Kidney glomerular epithelial cell (primary cell): ENCODE measurements at regions not wholly inside any gene's neighbourhood (a gene's known extent, or its start where the extent isn't known, plus 50 kb on each side); places are given as distances from the start of the nearest gene placed in this dataset.
"Not testable (repeated sequence)": the region's sequence is repeated elsewhere in the genome, so short reads cannot be mapped to it uniquely, and the experiment has no call there.

ENCODE experiments used
- DNase-seq: peaks from one replicate; lab custom pipeline; 2025; lab: John Stamatoyannopoulos, UW

DNA sequence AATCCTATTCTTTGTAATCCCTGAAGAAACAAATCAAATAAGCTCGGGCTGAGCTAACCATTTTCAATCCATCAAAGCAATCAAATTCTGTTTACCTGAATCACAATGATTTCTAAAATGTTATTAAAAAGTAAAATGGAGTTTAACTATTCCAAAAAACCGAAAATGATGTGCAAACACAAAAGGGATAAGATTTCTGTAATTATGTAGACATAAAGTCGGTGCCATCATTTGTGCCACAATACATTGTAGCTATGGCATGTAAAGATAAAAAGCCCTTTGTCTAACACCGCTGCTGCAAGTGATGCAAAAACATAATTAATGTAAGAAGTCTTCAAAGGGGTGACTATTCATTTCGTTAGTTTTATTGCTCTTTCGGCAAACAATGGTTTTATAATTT, 125.1 kb upstream of the FAM204A start:
- DNase-seq = no peak

DNA sequence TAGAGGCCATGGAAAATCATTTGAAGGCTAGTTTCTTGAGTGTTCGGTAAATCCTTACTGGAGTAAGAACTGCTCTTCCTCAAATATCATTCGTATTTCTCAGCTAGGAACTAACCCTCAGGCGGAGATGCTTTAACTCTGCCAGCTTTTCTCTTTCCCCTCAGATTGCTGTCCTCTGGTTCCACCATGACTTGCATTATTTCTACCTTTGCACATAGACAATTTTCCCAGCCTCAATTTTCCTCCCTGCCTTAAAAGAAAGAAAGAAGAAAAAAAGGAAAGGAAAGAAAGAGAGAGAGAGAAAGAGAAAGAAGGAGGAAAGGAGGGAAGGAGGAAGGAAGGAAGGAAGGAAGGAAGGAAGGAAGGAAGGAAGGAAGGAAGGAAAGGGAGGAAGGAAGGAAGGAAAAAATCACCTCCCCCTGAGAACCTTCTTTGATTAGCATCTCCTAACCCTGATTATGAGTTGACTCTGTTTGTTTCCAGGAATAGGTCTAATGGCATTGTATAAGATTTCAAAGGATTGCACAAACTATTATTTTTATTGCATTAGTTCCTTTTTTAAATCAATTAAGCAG, 123.3 kb upstream of the FAM204A start:
- DNase-seq = no peak

GRCh38 chr10:118463740-118464139, 121.6 kb upstream of the FAM204A start:
- no peak for DNase-seq

DNA sequence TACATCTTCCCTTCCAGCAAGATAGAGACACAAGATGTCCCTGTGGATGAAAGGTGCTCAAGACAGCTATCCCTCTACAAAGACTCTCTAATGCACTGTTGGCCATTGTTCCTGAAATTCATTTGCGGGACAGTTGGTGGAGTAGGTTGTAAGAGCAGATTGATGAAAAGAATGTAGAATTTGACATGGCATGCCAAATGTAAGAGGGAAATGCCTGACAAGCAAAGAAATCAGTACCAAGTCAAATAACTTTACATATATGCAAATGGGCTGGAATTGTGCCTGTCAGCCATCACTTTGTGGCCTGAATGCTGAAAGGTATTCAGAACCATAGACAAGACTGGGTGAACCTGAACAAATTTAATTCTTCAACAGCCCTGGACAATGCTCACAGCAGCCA, 120.3 kb upstream of the FAM204A start:
- no peak for DNase-seq

- peak; percentile 51 for DNase-seq
These were observed 117.6 kb upstream of the FAM204A start for GRCh38 chr10:118459642-118460193.

- DNase-seq = no peak
These were observed 117.0 kb upstream of the FAM204A start for GRCh38 chr10:118458957-118459641.

- DNase-seq = no peak
These were observed 115.8 kb upstream of the FAM204A start for GRCh38 chr10:118457824-118458428.

GRCh38 chr10:118455181-118455695, 113.1 kb upstream of the FAM204A start:
- DNase-seq = no peak

DNA sequence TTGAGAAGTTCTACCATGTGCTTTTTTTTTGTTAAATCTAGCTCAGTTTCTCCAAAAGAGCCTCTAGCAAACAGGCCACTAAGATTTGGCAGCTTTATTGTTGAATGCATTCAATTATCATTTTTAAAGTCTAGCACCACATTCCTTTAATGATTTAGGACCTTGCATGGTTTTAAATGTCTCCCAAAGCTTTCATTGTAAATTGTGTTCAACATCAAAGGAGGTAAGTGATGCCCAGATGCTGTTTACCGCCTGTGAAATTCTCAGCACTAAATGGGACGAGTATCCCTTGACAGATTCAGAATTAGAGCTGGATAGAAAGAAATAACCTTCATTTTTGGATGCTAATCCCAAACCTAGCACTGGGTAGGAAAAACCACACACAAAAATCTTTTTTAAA, 112.1 kb upstream of the FAM204A start:
- no peak for DNase-seq

GRCh38 chr10:118452098-118452497, 110.0 kb upstream of the FAM204A start:
- DNase-seq = no peak

GRCh38 chr10:118449521-118449920, 107.4 kb upstream of the FAM204A start:
- no peak for DNase-seq

DNA sequence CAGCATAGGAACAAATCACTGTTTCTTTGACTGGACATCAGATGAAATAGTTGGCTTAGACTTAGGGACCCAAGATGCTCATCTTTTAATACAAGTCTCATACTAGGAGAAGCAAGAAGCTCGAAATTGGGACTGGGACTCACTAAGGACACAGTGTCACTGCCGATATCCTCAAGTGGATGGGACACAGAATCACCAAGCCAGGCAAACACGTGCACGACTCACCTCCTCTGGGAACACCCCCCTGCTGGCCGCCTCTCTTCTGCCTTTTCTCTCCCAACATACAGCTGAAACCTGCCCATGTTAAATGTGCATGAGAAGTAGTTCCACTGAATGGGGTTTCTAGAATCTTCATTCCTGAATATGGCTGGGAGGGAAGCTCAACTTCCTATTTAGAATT, 106.6 kb upstream of the FAM204A start:
- DNase-seq = no peak

DNA sequence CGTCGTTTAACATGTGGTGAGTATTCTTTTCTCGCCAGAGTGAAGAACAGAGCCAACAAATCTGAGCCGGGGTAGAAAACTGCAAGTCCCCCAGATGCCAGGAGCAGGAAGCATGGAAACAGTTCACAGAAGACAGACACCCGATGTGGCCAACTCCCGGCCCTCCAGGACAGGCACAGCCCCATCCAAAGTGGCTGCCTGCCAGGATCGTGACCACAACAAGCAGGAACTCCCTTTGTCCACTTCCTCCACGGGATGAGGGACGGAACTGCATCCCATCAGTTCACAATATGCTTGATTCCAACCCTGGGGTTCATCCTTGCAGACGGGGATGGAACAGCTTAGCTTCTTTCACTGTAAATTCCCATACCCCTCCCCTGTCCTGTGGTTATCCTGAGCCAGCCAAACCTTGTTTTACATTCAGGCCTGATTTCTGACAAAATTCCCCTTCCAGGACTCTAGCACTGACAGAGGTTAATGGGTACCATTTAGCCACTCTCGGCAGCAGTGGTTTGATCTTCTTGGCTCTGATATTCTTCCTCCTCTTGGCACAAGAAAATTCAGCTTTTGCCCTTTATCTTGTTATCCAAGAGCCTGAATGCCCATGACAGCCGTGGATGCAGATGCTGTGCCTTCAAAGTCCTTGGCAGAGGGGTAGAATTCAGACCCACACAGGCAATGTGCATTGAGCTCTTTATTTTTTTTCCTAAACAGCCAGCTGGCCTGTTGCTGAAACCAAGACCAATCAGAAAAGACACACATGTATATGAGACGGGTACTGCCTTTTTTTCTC, 105.5 kb upstream of the FAM204A start:
- no peak for DNase-seq

DNA sequence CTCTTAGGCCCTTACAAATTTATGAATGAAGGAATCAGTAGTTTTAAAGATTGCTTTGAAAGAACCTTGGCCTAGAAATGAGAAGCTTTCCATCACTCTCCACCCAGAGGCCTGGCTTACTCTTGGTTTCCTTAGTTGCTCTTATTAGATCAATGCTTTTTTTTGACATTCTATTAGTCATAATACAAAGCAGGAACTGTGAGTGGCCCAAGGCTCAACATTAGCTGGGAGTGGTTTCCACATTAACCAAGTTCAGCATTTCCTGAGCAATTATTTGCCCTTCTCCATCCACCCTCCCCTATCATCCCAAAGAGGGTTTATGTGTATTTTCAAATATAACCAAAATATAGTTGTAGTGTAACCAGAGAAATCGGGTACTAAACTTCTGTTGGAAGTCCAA, 103.4 kb upstream of the FAM204A start:
- DNase-seq = no peak

GRCh38 chr10:118444069-118444468, 101.9 kb upstream of the FAM204A start:
- DNase-seq = no peak

DNA sequence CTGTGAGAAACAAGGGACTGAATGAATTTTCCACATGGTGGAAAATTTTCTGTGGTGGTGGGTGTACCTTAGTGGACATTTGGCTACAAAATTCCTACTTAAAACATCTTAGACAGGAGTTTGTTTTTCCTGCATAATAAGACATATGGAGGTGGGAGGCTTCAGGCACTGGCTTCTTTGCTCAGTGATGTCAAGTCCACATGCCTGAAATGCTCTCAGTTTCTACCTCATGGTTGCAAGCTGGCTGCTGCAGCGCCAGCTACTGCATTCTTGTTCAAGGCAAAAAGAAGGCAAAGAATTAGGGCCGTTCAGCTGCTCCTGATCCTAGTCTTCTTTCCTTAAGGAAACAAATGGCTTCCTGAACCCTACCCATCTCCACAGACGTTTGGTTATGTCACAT, 99.9 kb upstream of the FAM204A start:
- no peak for DNase-seq

DNA sequence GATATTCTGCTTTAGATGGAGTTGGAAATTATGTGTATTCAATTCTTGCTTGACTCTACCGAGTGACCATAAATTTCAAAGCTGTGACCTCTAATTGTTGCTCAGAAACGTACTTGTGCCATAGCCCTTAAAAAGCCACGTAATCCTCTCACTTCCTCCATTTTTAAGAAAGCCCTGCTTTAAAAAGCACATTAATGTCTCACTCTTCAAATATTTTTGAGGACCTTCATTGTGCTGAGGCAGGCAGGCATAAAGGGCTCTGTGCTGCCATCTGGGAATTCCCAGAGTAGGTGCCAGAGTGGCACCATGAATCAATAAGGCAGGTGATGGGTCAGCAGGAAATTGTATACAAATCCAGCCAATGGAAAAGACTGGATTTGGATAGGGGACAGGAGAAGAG, 97.7 kb upstream of the FAM204A start:
- DNase-seq = no peak

- no peak for DNase-seq
These were observed 94.6 kb upstream of the FAM204A start for GRCh38 chr10:118436742-118437141.

- DNase-seq = no peak
These were observed 88.1 kb upstream of the FAM204A start for GRCh38 chr10:118430190-118430589.

GRCh38 chr10:118423800-118424442, 81.8 kb upstream of the FAM204A start:
- peak; percentile 86 for DNase-seq

GRCh38 chr10:118422241-118422640, 80.1 kb upstream of the FAM204A start:
- DNase-seq = no peak

- not testable (repeated sequence) for DNase-seq
These were observed 77.9 kb upstream of the FAM204A start for GRCh38 chr10:118420049-118420448.
